ENCODE measurements at regions not wholly inside any gene's neighbourhood (a gene's known extent, or its start where the extent isn't known, plus 50 kb on each side); places are given as distances from the start of the nearest gene placed in this dataset.

- Histone ChIP-seq H3K27me3 (ENCODE audit: control insufficient read depth in 2 of 2, insufficient read depth in 2 of 2, low read length in 2 of 2) (no peaks in the 10 kb centered on the region), H3K4me1 (ENCODE audit: control insufficient read depth, extremely low read depth, insufficient read depth, low read length) (no peaks in the 10 kb centered on the region), H3K9me1 (replicated peaks; ENCODE audit: control insufficient read depth, extremely low read depth, insufficient read depth, low read length) (no peaks in the 10 kb centered on the region), H3K4me3 (replicated peaks in 1 of 3; ENCODE audit: insufficient read depth in 1 of 3, low read depth in 1 of 3, low read length in 3 of 3) (no peak overlapping the region), H3K9ac (replicated peaks; ENCODE audit: extremely low read depth, insufficient read depth, low read length) (no peak overlapping the region), H3K27ac (ENCODE audit: insufficient read depth, low read depth, low read length) (no peak overlapping the region), H3K36me3 (ENCODE audit: control insufficient read depth in 2 of 2, extremely low read depth in 1 of 2, insufficient read depth in 2 of 2, low read length in 2 of 2) (no peaks in the 10 kb centered on the region), H3K79me2 (ENCODE audit: control insufficient read depth, insufficient read depth, low read length) (no peaks in the 10 kb centered on the region), H2AFZ (ENCODE audit: low read depth, low read length) (no peak overlapping the region), H3K4me2 (ENCODE audit: insufficient read depth, low read length) (no peak overlapping the region), H4K20me1 (replicated peaks; ENCODE audit: control insufficient read depth, extremely low read depth, insufficient read depth, low read length) (no peaks in the 10 kb centered on the region), H3K9me3 (replicated peaks; ENCODE audit: control insufficient read depth, insufficient read depth, low read length) (no peaks in the 10 kb centered on the region)
- BruUV-seq (replicated peaks): no TSS peak
- intact Hi-C loops (cut with micrococcal nuclease) (no loop called here), dilution Hi-C loops (cut with MboI; ENCODE audit: extremely low pct_ligation_motif_present, low sequenced_read_pairs) (no loop called here)
- POLR2A ChIA-PET: no interaction called here
- TF ChIP-seq EZH2 (IDR thresholded peaks at IDR 0.05; ENCODE audit: borderline replicate concordance, low read depth, low read length, severe bottlenecking): no peak
- TF ChIP-seq FOS (IDR thresholded peaks at IDR 0.05; ENCODE audit: borderline replicate concordance, insufficient read depth, low read length): no peak
- no peak for TF ChIP-seq GATA2 (IDR thresholded peaks at IDR 0.05; ENCODE audit: insufficient read depth, insufficient read length, low read depth, low read length)
- TF ChIP-seq POLR2AphosphoS5 (IDR thresholded peaks at IDR 0.05; ENCODE audit: insufficient read depth, low read depth, low read length): no peak
- TF ChIP-seq, protein P1, sequence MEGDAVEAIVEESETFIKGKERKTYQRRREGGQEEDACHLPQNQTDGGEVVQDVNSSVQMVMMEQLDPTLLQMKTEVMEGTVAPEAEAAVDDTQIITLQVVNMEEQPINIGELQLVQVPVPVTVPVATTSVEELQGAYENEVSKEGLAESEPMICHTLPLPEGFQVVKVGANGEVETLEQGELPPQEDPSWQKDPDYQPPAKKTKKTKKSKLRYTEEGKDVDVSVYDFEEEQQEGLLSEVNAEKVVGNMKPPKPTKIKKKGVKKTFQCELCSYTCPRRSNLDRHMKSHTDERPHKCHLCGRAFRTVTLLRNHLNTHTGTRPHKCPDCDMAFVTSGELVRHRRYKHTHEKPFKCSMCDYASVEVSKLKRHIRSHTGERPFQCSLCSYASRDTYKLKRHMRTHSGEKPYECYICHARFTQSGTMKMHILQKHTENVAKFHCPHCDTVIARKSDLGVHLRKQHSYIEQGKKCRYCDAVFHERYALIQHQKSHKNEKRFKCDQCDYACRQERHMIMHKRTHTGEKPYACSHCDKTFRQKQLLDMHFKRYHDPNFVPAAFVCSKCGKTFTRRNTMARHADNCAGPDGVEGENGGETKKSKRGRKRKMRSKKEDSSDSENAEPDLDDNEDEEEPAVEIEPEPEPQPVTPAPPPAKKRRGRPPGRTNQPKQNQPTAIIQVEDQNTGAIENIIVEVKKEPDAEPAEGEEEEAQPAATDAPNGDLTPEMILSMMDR (IDR thresholded peaks at IDR 0.05; ENCODE audit: extremely low read depth in 1 of 2, insufficient read depth in 1 of 2, low read depth in 1 of 2, low read length in 2 of 2): no peak
- TF ChIP-seq MYC (IDR thresholded peaks at IDR 0.05; ENCODE audit: low read depth, low read length): no peak
- no peak for TF ChIP-seq JUN (IDR thresholded peaks at IDR 0.05; ENCODE audit: borderline replicate concordance, insufficient read depth, insufficient read length, low read depth)
- no peak for TF ChIP-seq POLR2A (IDR thresholded peaks at IDR 0.05; ENCODE audit: low read depth, low read length)
- TF ChIP-seq, protein P2, sequence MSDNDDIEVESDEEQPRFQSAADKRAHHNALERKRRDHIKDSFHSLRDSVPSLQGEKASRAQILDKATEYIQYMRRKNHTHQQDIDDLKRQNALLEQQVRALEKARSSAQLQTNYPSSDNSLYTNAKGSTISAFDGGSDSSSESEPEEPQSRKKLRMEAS (IDR thresholded peaks at IDR 0.05; ENCODE audit: insufficient read depth, insufficient read length): no peak
- DNase-seq (ENCODE audit: low read depth, low spot score) (no peak), FAIRE-seq (no peak)
- CTCF ChIA-PET: no interaction called here
Measured at GRCh38 chr10:133016493-133017202, 71.1 kb upstream of the ADGRA1 start.

Data from endothelial cell of umbilical vein (primary cell).